IPS DF 6.9 (cell line): ENCODE measurements at regions not wholly inside any gene's neighbourhood (a gene's known extent, or its start where the extent isn't known, plus 50 kb on each side); places are given as distances from the start of the nearest gene placed in this dataset.
A peak's percentile ranks its signal among the peaks of the same experiment; 100 is the strongest.

Source experiments
- DNase-seq: peaks from one replicate; pipeline ENCODE4 v3.0.0-alpha.2; 2013; ENCODE audit warnings: low read depth, low spot score
- H3K27ac ChIP-seq: one replicate; pipeline ENCODE4 v1.5.1; 2013; ENCODE audit warnings: low read length, control low read depth
- H3K27me3 ChIP-seq: 2 replicates; pipeline ENCODE4 v1.6.1; 2013; ENCODE audit warnings: mild to moderate bottlenecking, low read length; ENCODE audit not compliant: control insufficient read depth, insufficient read depth
- H3K36me3 ChIP-seq: 2 replicates; pipeline ENCODE4 v1.6.1; 2013; ENCODE audit warnings: low read length; ENCODE audit not compliant: control insufficient read depth, insufficient read depth
- H3K4me1 ChIP-seq: 2 replicates; pipeline ENCODE4 v1.6.1; 2013; ENCODE audit warnings: low read length; ENCODE audit not compliant: control insufficient read depth, insufficient read depth
- H3K4me3 ChIP-seq: 2 replicates; pipeline ENCODE4 v1.5.1; 2013; ENCODE audit warnings: mild to moderate bottlenecking, low read length
- H3K9me3 ChIP-seq: 2 replicates; pipeline ENCODE4 v1.6.1; 2013; ENCODE audit warnings: low read length, inconsistent platforms; ENCODE audit not compliant: control insufficient read depth, insufficient read depth
- WGBS: extraction: QIAGEN DNeasy Blood & Tissue Kit; methylation state at CpG from one replicate; pipeline ENCODE4 v1.1.7; 2013; ENCODE audit warnings: mixed read lengths, missing lambda C conversion rate; ENCODE audit not compliant: insufficient read length, insufficient coverage; 5-methylcytosine and 5-hydroxymethylcytosine counted together

- no CpG with 5 or more reads among the region's 1 CpG for WGBS
- Histone ChIP-seq H3K27me3 (no peaks in the 10 kb centered on the region), H3K4me1 (no peaks in the 10 kb centered on the region), H3K27ac (no peak overlapping the region), H3K36me3 (no peaks in the 10 kb centered on the region), H3K9me3 (no peaks in the 10 kb centered on the region), H3K4me3 (no peak overlapping the region)
- no peak for DNase-seq
These were observed 193.4 kb upstream of the NWD2 start for GRCh38 chr4:37051111-37051510.

- H3K9me3 ChIP-seq: no peaks in the 10 kb centered on the region
- no peaks in the 10 kb centered on the region for H3K27me3 ChIP-seq
- H3K27ac ChIP-seq: no peak overlapping the region
- no CpG with 5 or more reads among the region's 2 CpGs for WGBS
- DNase-seq: no peak
- H3K36me3 ChIP-seq: no peaks in the 10 kb centered on the region
- no peaks in the 10 kb centered on the region for H3K4me1 ChIP-seq
- no peak overlapping the region for H3K4me3 ChIP-seq
These were observed 192.7 kb upstream of the NWD2 start for GRCh38 chr4:37051866-37052265.

GRCh38 chr4:37054531-37055077 is 189.9 kb upstream of the NWD2 start:
- no peak overlapping the region for H3K4me3 ChIP-seq
- H3K9me3 ChIP-seq: no peaks in the 10 kb centered on the region
- H3K27ac ChIP-seq: no peak overlapping the region
- no peaks in the 10 kb centered on the region for H3K4me1 ChIP-seq
- WGBS: no CpG with 5 or more reads among the region's 4 CpGs
- peak; percentile 7 for DNase-seq
- no peaks in the 10 kb centered on the region for H3K27me3 ChIP-seq
- no peaks in the 10 kb centered on the region for H3K36me3 ChIP-seq

GRCh38 chr4:37058826-37059225 is 185.7 kb upstream of the NWD2 start:
- no peak overlapping the region for H3K27ac ChIP-seq
- H3K4me1 ChIP-seq: no peaks in the 10 kb centered on the region
- H3K9me3 ChIP-seq: no peaks in the 10 kb centered on the region
- H3K36me3 ChIP-seq: no peaks in the 10 kb centered on the region
- WGBS: no CpG with 5 or more reads among the region's 4 CpGs
- H3K27me3 ChIP-seq: no peaks in the 10 kb centered on the region
- no peak for DNase-seq
- no peak overlapping the region for H3K4me3 ChIP-seq

GRCh38 chr4:37066159-37066558 is 178.4 kb upstream of the NWD2 start:
- no CpG with 5 or more reads among the region's 2 CpGs for WGBS
- no peaks in the 10 kb centered on the region for H3K4me1 ChIP-seq
- H3K4me3 ChIP-seq: no peak overlapping the region
- H3K9me3 ChIP-seq: no peaks in the 10 kb centered on the region
- no peak for DNase-seq
- H3K27ac ChIP-seq: no peak overlapping the region
- H3K27me3 ChIP-seq: no peaks in the 10 kb centered on the region
- H3K36me3 ChIP-seq: no peaks in the 10 kb centered on the region

GRCh38 chr4:37068580-37068979 is 176.0 kb upstream of the NWD2 start:
- H3K36me3 ChIP-seq: no peaks in the 10 kb centered on the region
- no CpG with 5 or more reads among the region's 5 CpGs for WGBS
- no peak overlapping the region for H3K4me3 ChIP-seq
- H3K4me1 ChIP-seq: no peaks in the 10 kb centered on the region
- DNase-seq: peak; percentile 27
- no peaks in the 10 kb centered on the region for H3K27me3 ChIP-seq
- H3K9me3 ChIP-seq: no peaks in the 10 kb centered on the region
- no peak overlapping the region for H3K27ac ChIP-seq

- DNase-seq: no peak
- Histone ChIP-seq H3K36me3 (no peaks in the 10 kb centered on the region), H3K4me1 (no peaks in the 10 kb centered on the region), H3K9me3 (no peaks in the 10 kb centered on the region), H3K4me3 (no peak overlapping the region), H3K27me3 (no peaks in the 10 kb centered on the region), H3K27ac (no peak overlapping the region)
- WGBS: no CpG with 5 or more reads among the region's 5 CpGs
These were observed 174.5 kb upstream of the NWD2 start for GRCh38 chr4:37070041-37070440.

GRCh38 chr4:37071576-37071975 is 173.0 kb upstream of the NWD2 start:
- Histone ChIP-seq H3K4me3 (no peak overlapping the region), H3K4me1 (no peaks in the 10 kb centered on the region), H3K27me3 (no peaks in the 10 kb centered on the region), H3K36me3 (no peaks in the 10 kb centered on the region), H3K9me3 (no peaks in the 10 kb centered on the region), H3K27ac (no peak overlapping the region)
- no CpG with 5 or more reads among the region's 3 CpGs for WGBS
- DNase-seq: no peak

- H3K36me3 ChIP-seq: no peaks in the 10 kb centered on the region
- H3K4me3 ChIP-seq: no peak overlapping the region
- no peak overlapping the region for H3K27ac ChIP-seq
- no peaks in the 10 kb centered on the region for H3K27me3 ChIP-seq
- WGBS: no CpG with 5 or more reads among the region's 10 CpGs
- DNase-seq: no peak
- no peaks in the 10 kb centered on the region for H3K4me1 ChIP-seq
- H3K9me3 ChIP-seq: no peaks in the 10 kb centered on the region
These were observed 171.2 kb upstream of the NWD2 start for GRCh38 chr4:37073226-37073840.

GRCh38 chr4:37082912-37083311 is 161.6 kb upstream of the NWD2 start:
- no peak overlapping the region for H3K27ac ChIP-seq
- H3K4me3 ChIP-seq: no peak overlapping the region
- no peaks in the 10 kb centered on the region for H3K27me3 ChIP-seq
- no peaks in the 10 kb centered on the region for H3K9me3 ChIP-seq
- no peaks in the 10 kb centered on the region for H3K36me3 ChIP-seq
- no peaks in the 10 kb centered on the region for H3K4me1 ChIP-seq
- DNase-seq: no peak
- WGBS: 100% methylated on average over 2 of the region's 2 CpGs

- Histone ChIP-seq H3K27me3 (no peaks in the 10 kb centered on the region), H3K9me3 (no peaks in the 10 kb centered on the region), H3K4me3 (no peak overlapping the region), H3K27ac (no peak overlapping the region), H3K36me3 (no peaks in the 10 kb centered on the region), H3K4me1 (no peaks in the 10 kb centered on the region)
- DNase-seq: no peak
- no CpG with 5 or more reads among the region's 1 CpG for WGBS
These were observed 148.6 kb upstream of the NWD2 start for GRCh38 chr4:37095925-37096324.
